GM21717 (cell line): ENCODE measurements at regions not wholly inside any gene's neighbourhood (a gene's known extent, or its start where the extent isn't known, plus 50 kb on each side); places are given as distances from the start of the nearest gene placed in this dataset.

Experiments used
- ATAC-seq: cut with Tn5 transposase; IDR thresholded peaks from one replicate; pipeline ENCODE4 v1.9.1; 2021; ENCODE audit warnings: mild to moderate bottlenecking, moderate library complexity; ENCODE audit not compliant: unreplicated experiment

- ATAC-seq, result no peak
These were observed 808.9 kb downstream of the CDH11 start for GRCh38 chr16:64312980-64313379.

- ATAC-seq, result no peak
These were observed 809.6 kb downstream of the CDH11 start for GRCh38 chr16:64312292-64312691.

- ATAC-seq, result no peak
These were observed 810.6 kb downstream of the CDH11 start for GRCh38 chr16:64311241-64311640.

- ATAC-seq, result no peak
These were observed 812.3 kb downstream of the CDH11 start for GRCh38 chr16:64309398-64310110.

GRCh38 chr16:64308721-64309120 is 813.1 kb downstream of the CDH11 start:
- ATAC-seq, result no peak

- ATAC-seq, result no peak
These were observed 814.4 kb downstream of the CDH11 start for GRCh38 chr16:64307431-64307830.

- no peak for ATAC-seq
These were observed 816.2 kb downstream of the CDH11 start for GRCh38 chr16:64305663-64306062.

- ATAC-seq, result no peak
These were observed 816.9 kb downstream of the CDH11 start for GRCh38 chr16:64304951-64305350.

GRCh38 chr16:64304396-64304795 is 817.5 kb downstream of the CDH11 start:
- ATAC-seq, result no peak

GRCh38 chr16:64297863-64298600 is 823.8 kb downstream of the CDH11 start:
- ATAC-seq, result no peak

- no peak for ATAC-seq
These were observed 826.4 kb downstream of the CDH11 start for GRCh38 chr16:64295466-64295865.

GRCh38 chr16:64292953-64293352 is 828.9 kb downstream of the CDH11 start:
- ATAC-seq, result no peak

GRCh38 chr16:64292161-64292560 is 829.7 kb downstream of the CDH11 start:
- no peak for ATAC-seq

- ATAC-seq, result no peak
These were observed 831.4 kb downstream of the CDH11 start for GRCh38 chr16:64290461-64290860.

- no peak for ATAC-seq
These were observed 834.0 kb downstream of the CDH11 start for GRCh38 chr16:64287655-64288528.

GRCh38 chr16:64282181-64282580 is 839.7 kb downstream of the CDH11 start:
- no peak for ATAC-seq

GRCh38 chr16:64280317-64280716 is 841.5 kb downstream of the CDH11 start:
- ATAC-seq, result no peak

- ATAC-seq, result no peak
These were observed 843.7 kb downstream of the CDH11 start for GRCh38 chr16:64278196-64278595.

GRCh38 chr16:64276646-64277045 is 845.2 kb downstream of the CDH11 start:
- ATAC-seq, result no peak

GRCh38 chr16:64272028-64272427 is 849.8 kb downstream of the CDH11 start:
- no peak for ATAC-seq

- ATAC-seq, result no peak
These were observed 852.1 kb downstream of the CDH11 start for GRCh38 chr16:64269756-64270155.
